Activated naive CD4-positive, alpha-beta T cell treated with anti-CD3 and anti-CD28 coated beads, Interleukin-2, amount 10 ng/mL, durations not matched to agents 7 days and 5 days (primary cell): ENCODE measurements at regions not wholly inside any gene's neighbourhood (a gene's known extent, or its start where the extent isn't known, plus 50 kb on each side); places are given as distances from the start of the nearest gene placed in this dataset.
A peak's percentile ranks its signal among the peaks of the same experiment; 100 is the strongest.

Experiments used
- CTCF ChIA-PET: fragments of 350-600 bp; sonication (Branson Sonifier 250); formaldehyde crosslinking; loops from one replicate; lab custom pipeline; 2021; ENCODE audit warnings: antibody characterized with exemption; lab: Charles Lee
- DNase-seq: peaks from one replicate; pipeline ENCODE4 v3.0.0-alpha.2; 2020
- H3K27ac Mint-ChIP-seq: one replicate; pipeline ENCODE4 v1.8.0; 2021; ENCODE audit warnings: mild to moderate bottlenecking, moderate library complexity, mixed read lengths
- H3K27me3 Mint-ChIP-seq: one replicate; pipeline ENCODE4 v1.8.0; 2021; ENCODE audit warnings: mild to moderate bottlenecking, mixed read lengths
- H3K36me3 Mint-ChIP-seq: one replicate; pipeline ENCODE4 v1.8.0; 2021; ENCODE audit warnings: mixed read lengths
- H3K4me1 Mint-ChIP-seq: one replicate; pipeline ENCODE4 v1.8.0; 2021; ENCODE audit warnings: mixed read lengths
- H3K4me3 Mint-ChIP-seq: one replicate; pipeline ENCODE4 v1.8.0; 2021; ENCODE audit warnings: mild to moderate bottlenecking, moderate library complexity, mixed read lengths
- H3K9me3 Mint-ChIP-seq: one replicate; pipeline ENCODE4 v1.8.0; 2021; ENCODE audit warnings: mixed read lengths

DNA sequence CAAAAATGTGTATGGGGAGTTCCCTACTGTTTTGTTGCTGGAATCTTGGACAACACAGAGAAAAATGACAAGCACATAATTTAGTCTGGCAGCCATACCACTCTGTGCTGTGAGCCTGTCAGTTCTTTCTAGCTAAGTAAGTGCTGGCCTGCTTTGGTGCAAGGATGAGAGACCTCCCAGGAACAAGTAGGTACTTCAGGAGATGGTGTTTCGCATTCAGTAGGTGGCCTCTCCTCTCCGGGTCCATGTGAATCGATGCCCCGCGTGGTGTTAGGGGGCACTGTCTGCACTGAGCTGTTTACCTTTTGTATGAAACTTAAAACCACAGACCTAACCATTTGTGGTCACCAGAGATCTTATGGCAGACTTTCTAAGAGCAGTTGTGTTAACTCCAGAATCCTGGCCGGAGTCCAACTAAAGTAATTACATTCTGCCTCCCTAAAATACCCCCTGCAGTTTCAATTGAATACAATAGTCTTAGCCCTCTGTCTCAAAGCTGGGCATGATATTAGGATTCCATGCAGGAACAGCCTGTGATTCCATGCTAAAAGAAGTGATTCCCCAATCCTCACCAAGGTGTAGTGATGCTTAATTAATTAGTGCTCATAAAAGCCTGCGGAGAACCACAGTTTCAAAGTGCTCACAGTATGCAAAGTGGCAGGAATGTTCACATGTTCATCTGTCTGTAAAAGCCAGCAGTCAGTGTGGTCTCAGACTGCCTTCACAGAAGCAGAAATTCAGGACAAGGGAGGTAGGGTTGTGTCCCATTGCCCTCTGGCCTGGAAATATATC is 64.2 kb downstream of the LLPH start:
- Mint-ChIP-seq H3K36me3 (no peaks in the 10 kb centered on the region), H3K9me3 (no peaks in the 10 kb centered on the region), H3K27me3 (peaks cover 16% of the 10 kb centered on the region), H3K4me1 (peaks cover 2% of the 10 kb centered on the region), H3K27ac (no peak overlapping the region), H3K4me3 (no peak overlapping the region)
- no peak for DNase-seq
- CTCF ChIA-PET = no interaction called here

DNA sequence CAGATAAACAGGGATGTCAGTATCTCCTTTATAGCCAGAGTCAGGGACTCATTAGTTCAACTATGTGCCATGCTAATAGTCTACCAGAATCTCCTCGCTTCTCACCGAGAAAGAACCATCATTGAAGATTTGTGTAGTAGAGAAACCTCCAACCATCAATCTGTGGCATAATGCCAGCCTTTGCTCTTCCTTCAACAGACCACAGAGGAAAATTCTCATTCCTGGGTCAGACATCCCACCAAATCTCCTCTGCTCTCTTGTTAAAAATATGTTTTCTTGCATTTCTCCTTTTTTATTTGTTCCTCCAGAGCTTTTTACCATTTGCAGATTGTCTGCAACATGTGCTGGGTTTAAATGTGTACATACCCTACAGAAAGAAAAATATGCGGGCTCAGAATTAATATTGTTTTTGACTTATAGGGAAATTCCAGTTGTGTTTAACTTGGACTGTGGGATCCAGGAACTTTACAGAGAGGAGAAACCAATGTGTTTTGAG is 64.9 kb downstream of the LLPH start:
- Mint-ChIP-seq H3K27ac (no peak overlapping the region), H3K9me3 (no peaks in the 10 kb centered on the region), H3K4me3 (no peak overlapping the region), H3K36me3 (no peaks in the 10 kb centered on the region), H3K27me3 (peaks cover 12% of the 10 kb centered on the region), H3K4me1 (peaks cover 2% of the 10 kb centered on the region)
- CTCF ChIA-PET = no interaction called here
- DNase-seq = no peak

- no peak for DNase-seq
- CTCF ChIA-PET = no interaction called here
- H3K9me3 Mint-ChIP-seq = no peaks in the 10 kb centered on the region
Measured at GRCh38 chr12:66065150-66065549, 65.4 kb downstream of the LLPH start.

GRCh38 chr12:66063916-66064315 is 66.6 kb downstream of the LLPH start:
- peaks cover 12% of the 10 kb centered on the region for H3K27me3 Mint-ChIP-seq
- no peak overlapping the region for H3K4me3 Mint-ChIP-seq
- no peaks in the 10 kb centered on the region for H3K9me3 Mint-ChIP-seq
- H3K36me3 Mint-ChIP-seq = no peaks in the 10 kb centered on the region
- no peak overlapping the region for H3K27ac Mint-ChIP-seq
- CTCF ChIA-PET = no interaction called here
- H3K4me1 Mint-ChIP-seq = peaks cover 2% of the 10 kb centered on the region
- no peak for DNase-seq

More at GRCh38 chr12:66065150-66065549, 65.4 kb downstream of the LLPH start:
- Mint-ChIP-seq H3K27me3 (peaks cover 12% of the 10 kb centered on the region), H3K4me1 (peaks cover 2% of the 10 kb centered on the region), H3K27ac (no peak overlapping the region), H3K4me3 (no peak overlapping the region), H3K36me3 (no peaks in the 10 kb centered on the region)

DNA sequence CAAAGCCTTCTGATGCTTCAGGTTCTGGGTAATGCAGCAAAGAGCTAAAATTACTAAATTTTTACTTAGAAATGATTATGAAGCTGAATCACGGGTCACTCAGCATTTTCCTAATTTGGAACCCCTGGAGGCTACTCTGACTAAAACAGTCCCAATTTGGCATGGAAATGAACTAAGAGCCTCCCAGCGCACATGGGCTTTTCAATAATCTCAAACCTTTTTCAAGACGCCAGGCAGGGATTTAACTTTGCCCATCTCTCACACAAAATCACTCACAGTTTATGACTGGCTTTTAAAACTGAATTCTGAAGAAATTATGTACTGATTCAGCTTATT is 68.3 kb downstream of the LLPH start:
- CTCF ChIA-PET = no interaction called here
- no peaks in the 10 kb centered on the region for H3K9me3 Mint-ChIP-seq
- H3K4me3 Mint-ChIP-seq = no peak overlapping the region
- peaks cover 2% of the 10 kb centered on the region for H3K4me1 Mint-ChIP-seq
- no peak for DNase-seq
- H3K27me3 Mint-ChIP-seq = peaks cover 12% of the 10 kb centered on the region
- no peak overlapping the region for H3K27ac Mint-ChIP-seq
- no peaks in the 10 kb centered on the region for H3K36me3 Mint-ChIP-seq

DNA sequence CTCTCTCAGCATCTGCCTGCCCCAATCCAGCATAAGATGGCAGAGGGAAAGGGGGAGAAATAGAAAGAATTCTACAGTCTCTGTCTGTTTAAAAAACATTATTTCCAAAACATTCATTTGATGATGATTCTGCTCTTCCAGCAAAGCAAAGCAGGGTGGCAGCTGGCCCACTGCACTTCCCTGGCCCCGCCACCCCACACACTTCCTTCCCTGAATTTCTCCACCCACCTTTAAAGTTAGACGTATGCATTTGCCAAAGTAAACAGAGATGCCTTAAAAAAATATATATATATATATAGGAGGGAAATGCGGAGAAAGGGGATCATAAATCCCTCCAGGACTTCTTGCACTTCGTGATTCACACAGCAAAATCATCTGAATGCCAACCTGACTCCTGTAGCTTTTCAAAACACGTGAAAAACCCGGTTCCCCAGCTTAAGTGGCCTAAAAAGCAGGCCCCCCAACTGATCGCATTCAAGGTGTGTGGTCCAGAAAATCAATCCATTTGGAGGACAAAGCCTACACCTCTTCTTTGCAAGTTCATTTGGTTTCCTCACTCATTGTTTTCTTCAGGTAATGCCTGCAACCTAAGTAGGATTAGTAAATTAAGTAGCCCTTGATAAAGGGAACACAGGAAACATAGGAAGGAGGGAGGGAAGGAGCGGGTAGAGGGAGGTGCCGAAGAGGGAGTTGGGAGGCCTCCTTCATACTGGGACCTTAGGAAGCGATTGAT is 68.8 kb downstream of the LLPH start:
- Mint-ChIP-seq H3K36me3 (no peaks in the 10 kb centered on the region), H3K27me3 (peaks cover 12% of the 10 kb centered on the region), H3K27ac (peak overlapping the region; percentile 58), H3K9me3 (no peaks in the 10 kb centered on the region), H3K4me1 (peaks cover under 1% of the 10 kb centered on the region), H3K4me3 (no peak overlapping the region)
- CTCF ChIA-PET = no interaction called here
- DNase-seq = no peak

DNA sequence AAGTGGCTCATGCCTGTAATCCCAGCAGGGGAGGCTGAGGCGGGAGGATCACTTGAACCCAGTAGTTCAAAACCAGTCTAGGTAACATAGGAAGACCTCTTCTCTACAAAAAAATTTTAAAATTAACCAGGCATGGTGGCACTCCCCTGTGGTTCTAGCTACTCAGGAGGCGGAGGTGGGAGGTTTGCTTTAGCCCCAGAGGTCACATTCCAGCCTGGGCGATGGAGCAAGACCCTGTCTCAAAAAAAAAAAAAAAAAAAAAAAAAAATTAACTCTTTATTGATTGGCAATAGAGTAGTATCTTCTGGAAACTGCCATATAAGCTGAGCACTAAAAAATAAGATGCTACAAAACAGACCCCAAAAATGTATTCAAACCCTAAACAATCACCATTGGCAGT is 69.5 kb downstream of the LLPH start:
- Mint-ChIP-seq H3K27me3 (peaks cover 9% of the 10 kb centered on the region), H3K36me3 (no peaks in the 10 kb centered on the region), H3K4me3 (no peak overlapping the region), H3K27ac (no peak overlapping the region), H3K9me3 (no peaks in the 10 kb centered on the region), H3K4me1 (no peaks in the 10 kb centered on the region)
- CTCF ChIA-PET = no interaction called here
- DNase-seq = no peak

DNA sequence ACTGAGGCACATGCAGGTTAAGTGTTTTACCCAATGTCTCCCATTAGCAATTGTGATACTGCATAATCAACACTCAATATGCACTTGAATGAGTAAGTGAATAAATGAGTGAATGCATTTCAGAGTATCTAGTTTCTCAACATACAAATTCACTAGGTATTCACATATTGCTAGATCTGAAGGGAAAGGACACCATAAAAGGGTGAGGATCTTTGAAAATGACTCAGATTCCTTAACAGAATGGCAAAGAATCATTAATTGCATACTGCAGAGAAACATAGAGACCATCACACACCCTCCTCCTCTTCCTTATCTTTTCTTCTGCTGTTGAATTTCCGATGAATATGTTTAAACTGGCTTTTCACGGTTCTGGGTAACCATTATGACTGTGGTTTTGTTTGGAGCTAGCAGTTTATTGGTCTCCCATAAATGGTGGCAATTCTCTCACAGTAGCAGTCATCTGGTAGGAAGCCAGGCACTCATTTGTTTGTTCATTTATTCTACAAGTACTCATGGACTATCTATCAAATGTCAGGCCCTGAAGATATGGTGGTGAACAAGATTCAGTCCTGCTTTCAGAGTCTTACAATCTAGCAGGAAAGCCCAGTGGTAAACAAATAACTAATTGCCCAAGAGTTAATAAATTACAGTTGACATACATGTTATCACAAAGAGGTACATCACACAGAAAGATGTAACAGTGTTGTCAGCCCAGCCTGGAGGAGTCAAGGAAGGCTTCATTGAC is 70.2 kb downstream of the LLPH start:
- Mint-ChIP-seq H3K4me3 (no peak overlapping the region), H3K4me1 (no peaks in the 10 kb centered on the region), H3K9me3 (no peaks in the 10 kb centered on the region), H3K36me3 (no peaks in the 10 kb centered on the region), H3K27me3 (peaks cover 8% of the 10 kb centered on the region), H3K27ac (no peak overlapping the region)
- CTCF ChIA-PET = no interaction called here
- DNase-seq = no peak

GRCh38 chr12:66059666-66060065 is 70.9 kb downstream of the LLPH start:
- DNase-seq = no peak
- no peaks in the 10 kb centered on the region for H3K9me3 Mint-ChIP-seq
- no peaks in the 10 kb centered on the region for H3K36me3 Mint-ChIP-seq
- no peak overlapping the region for H3K4me3 Mint-ChIP-seq
- H3K27me3 Mint-ChIP-seq = peaks cover 8% of the 10 kb centered on the region
- CTCF ChIA-PET = no interaction called here
- H3K4me1 Mint-ChIP-seq = no peaks in the 10 kb centered on the region
- no peak overlapping the region for H3K27ac Mint-ChIP-seq

GRCh38 chr12:66058554-66058953 is 72.0 kb downstream of the LLPH start:
- CTCF ChIA-PET = no interaction called here
- peaks cover 8% of the 10 kb centered on the region for H3K27me3 Mint-ChIP-seq

GRCh38 chr12:66055837-66056319 is 74.7 kb downstream of the LLPH start:
- Mint-ChIP-seq H3K9me3 (no peaks in the 10 kb centered on the region), H3K4me1 (no peaks in the 10 kb centered on the region), H3K27me3 (no peaks in the 10 kb centered on the region), H3K36me3 (no peaks in the 10 kb centered on the region), H3K4me3 (no peak overlapping the region), H3K27ac (no peak overlapping the region)
- CTCF ChIA-PET = no interaction called here
- no peak for DNase-seq

More at GRCh38 chr12:66058554-66058953, 72.0 kb downstream of the LLPH start:
- H3K36me3 Mint-ChIP-seq = no peaks in the 10 kb centered on the region
- no peaks in the 10 kb centered on the region for H3K4me1 Mint-ChIP-seq
- H3K9me3 Mint-ChIP-seq = no peaks in the 10 kb centered on the region
- no peak for DNase-seq
- no peak overlapping the region for H3K4me3 Mint-ChIP-seq
- H3K27ac Mint-ChIP-seq = no peak overlapping the region

DNA sequence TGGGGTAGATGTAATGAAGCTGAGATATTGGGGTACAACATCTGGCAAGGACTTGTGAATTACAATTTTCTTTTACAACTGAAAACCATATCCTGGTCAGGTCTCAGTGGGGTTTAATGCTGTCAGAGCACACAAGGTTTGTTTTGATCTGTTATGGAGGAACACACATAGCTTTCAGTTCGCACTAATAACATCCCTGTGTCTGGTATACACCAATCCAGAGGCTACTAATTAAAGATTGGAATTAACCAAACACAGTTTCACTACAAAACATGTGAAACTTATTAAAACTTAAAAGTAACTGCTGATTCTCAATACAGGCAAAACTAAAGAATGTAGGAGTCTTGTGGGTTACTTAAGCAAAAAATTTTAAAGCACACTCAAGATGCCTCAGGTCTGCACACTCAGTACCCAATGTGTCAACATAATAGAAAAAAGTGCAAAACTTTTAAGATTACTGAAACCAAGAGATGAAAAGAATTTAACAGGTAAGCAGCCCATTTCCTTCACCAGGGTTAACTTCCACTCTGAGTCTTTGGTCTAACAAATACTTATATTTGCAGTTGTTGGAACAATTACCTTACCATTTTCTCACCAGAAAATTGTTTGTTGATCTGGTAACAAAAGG is 77.4 kb downstream of the LLPH start:
- H3K4me1 Mint-ChIP-seq = no peaks in the 10 kb centered on the region
- H3K27me3 Mint-ChIP-seq = peaks cover 3% of the 10 kb centered on the region
- DNase-seq = no peak
- CTCF ChIA-PET = no interaction called here
- H3K36me3 Mint-ChIP-seq = no peaks in the 10 kb centered on the region
- no peaks in the 10 kb centered on the region for H3K9me3 Mint-ChIP-seq
- H3K27ac Mint-ChIP-seq = no peak overlapping the region
- no peak overlapping the region for H3K4me3 Mint-ChIP-seq

DNA sequence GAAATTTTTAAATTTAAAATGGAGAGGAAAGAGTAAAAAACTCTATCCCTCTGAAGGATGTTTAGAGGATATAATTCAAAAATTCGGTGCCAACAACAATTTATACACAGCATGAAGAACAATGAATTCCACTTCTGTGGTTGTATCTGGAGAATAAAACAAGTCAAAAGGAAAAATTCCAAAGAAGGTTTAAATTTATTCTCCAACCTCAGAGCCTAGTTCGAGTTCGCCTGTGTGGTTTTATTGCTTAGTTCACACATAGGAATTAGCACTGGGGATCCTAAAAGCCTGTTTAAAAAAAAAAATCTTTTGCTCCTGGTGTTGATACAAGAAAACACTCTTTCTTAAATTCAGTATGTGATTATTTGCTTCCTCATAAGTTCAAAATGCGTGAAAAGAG is 79.2 kb downstream of the LLPH start:
- Mint-ChIP-seq H3K4me3 (no peak overlapping the region), H3K9me3 (no peaks in the 10 kb centered on the region), H3K4me1 (no peaks in the 10 kb centered on the region), H3K36me3 (no peaks in the 10 kb centered on the region), H3K27me3 (peaks cover 3% of the 10 kb centered on the region), H3K27ac (no peak overlapping the region)
- no peak for DNase-seq
- CTCF ChIA-PET = no interaction called here

- Mint-ChIP-seq H3K9me3 (no peaks in the 10 kb centered on the region), H3K4me1 (no peaks in the 10 kb centered on the region), H3K4me3 (no peak overlapping the region), H3K36me3 (no peaks in the 10 kb centered on the region), H3K27ac (no peak overlapping the region), H3K27me3 (peaks cover 3% of the 10 kb centered on the region)
- DNase-seq = no peak
- CTCF ChIA-PET = interaction anchor here (1.0 kb wide), 1 partner anchor 34 kb away, joined by 3 read pairs; no protein-coding TSS in a partner anchor
Measured at GRCh38 chr12:66050610-66051009, 79.9 kb downstream of the LLPH start.
